ENCODE measurements at regions not wholly inside any gene's neighbourhood (a gene's known extent, or its start where the extent isn't known, plus 50 kb on each side); places are given as distances from the start of the nearest gene placed in this dataset.

DNA sequence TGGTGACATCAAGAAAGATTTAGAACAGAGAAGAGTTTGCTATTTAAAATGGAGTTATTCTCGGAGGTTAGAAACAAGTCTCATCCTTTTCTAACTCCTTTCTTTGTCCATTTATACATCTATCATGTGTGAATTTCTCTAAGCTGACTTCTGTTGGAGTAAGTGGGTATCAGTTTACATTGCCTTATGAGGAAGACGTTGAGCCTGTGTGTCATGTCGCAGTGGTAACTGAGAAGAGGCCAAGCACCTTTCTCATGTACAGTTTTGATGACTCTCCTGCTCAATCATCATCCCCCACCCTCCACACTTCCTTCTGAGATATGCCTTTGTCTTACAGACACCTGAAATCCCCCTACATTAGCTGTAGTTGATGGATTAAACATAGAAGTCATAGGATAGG is 624.8 kb downstream of the LIG4 start:
- no peaks in the 10 kb centered on the region for H3K27me3 Mint-ChIP-seq (ENCODE audit: low read depth)
- H3K4me1 Mint-ChIP-seq: no peaks in the 10 kb centered on the region
- DNase-seq (ENCODE audit: low read depth, low spot score): no peak
- no peaks in the 10 kb centered on the region for H3K9me3 Mint-ChIP-seq
- no peak overlapping the region for H3K4me3 Mint-ChIP-seq
- H3K36me3 Mint-ChIP-seq (ENCODE audit: low read depth): no peaks in the 10 kb centered on the region
- TF ChIP-seq, protein P1, sequence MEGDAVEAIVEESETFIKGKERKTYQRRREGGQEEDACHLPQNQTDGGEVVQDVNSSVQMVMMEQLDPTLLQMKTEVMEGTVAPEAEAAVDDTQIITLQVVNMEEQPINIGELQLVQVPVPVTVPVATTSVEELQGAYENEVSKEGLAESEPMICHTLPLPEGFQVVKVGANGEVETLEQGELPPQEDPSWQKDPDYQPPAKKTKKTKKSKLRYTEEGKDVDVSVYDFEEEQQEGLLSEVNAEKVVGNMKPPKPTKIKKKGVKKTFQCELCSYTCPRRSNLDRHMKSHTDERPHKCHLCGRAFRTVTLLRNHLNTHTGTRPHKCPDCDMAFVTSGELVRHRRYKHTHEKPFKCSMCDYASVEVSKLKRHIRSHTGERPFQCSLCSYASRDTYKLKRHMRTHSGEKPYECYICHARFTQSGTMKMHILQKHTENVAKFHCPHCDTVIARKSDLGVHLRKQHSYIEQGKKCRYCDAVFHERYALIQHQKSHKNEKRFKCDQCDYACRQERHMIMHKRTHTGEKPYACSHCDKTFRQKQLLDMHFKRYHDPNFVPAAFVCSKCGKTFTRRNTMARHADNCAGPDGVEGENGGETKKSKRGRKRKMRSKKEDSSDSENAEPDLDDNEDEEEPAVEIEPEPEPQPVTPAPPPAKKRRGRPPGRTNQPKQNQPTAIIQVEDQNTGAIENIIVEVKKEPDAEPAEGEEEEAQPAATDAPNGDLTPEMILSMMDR (conservative IDR thresholded peaks at IDR 0.05): no peak
- no peak overlapping the region for H3K27ac Mint-ChIP-seq (ENCODE audit: unreplicated experiment)

DNA sequence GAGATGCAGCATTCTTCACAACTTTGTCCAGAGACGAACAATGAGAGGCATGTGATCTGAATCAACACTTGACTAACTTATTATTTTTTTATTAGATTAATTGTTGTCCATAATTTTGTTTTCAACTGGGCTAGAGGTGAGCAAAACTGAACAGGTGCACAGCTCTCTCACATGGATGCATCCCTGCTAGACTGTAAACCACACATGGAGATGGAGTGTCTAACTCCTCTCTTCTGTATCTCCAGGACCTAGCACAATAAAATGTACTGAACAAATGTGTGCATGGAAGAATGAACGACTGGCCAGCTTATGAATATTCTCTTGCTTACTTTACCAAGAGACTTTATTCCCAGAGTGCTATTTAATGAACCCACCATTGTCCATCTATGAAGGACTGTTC is 627.7 kb downstream of the LIG4 start:
- Mint-ChIP-seq H3K9me3 (no peaks in the 10 kb centered on the region), H3K27ac (ENCODE audit: unreplicated experiment) (no peak overlapping the region), H3K4me1 (no peaks in the 10 kb centered on the region), H3K36me3 (ENCODE audit: low read depth) (no peaks in the 10 kb centered on the region), H3K4me3 (no peak overlapping the region), H3K27me3 (ENCODE audit: low read depth) (no peaks in the 10 kb centered on the region)
- no peak for DNase-seq (ENCODE audit: low read depth, low spot score)
- TF ChIP-seq, protein P1 (conservative IDR thresholded peaks at IDR 0.05): no peak

DNA sequence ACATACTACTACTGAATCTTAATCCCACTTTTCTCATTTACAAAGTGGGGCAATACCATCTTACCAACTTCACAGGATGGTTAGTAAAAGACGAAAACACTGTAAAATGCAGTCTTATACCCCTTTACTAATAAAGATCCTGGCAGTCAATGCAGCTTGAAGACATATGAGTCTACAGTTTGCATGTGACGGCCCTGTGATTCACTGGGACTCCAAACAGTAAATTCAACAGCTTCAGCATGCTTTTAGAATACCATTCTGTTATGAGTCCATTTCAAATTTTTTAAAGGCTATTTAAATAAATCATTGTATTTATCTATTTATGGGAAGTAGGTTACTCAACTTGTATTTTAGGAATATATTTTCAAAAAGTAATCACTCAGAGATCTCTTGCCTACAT is 629.1 kb downstream of the LIG4 start:
- TF ChIP-seq, protein P1 (conservative IDR thresholded peaks at IDR 0.05): no peak
- no peak for DNase-seq (ENCODE audit: low read depth, low spot score)
- H3K27ac Mint-ChIP-seq (ENCODE audit: unreplicated experiment): no peak overlapping the region
- no peaks in the 10 kb centered on the region for H3K9me3 Mint-ChIP-seq
- no peaks in the 10 kb centered on the region for H3K36me3 Mint-ChIP-seq (ENCODE audit: low read depth)
- peaks cover under 1% of the 10 kb centered on the region for H3K4me1 Mint-ChIP-seq
- no peaks in the 10 kb centered on the region for H3K27me3 Mint-ChIP-seq (ENCODE audit: low read depth)
- H3K4me3 Mint-ChIP-seq: no peak overlapping the region

DNA sequence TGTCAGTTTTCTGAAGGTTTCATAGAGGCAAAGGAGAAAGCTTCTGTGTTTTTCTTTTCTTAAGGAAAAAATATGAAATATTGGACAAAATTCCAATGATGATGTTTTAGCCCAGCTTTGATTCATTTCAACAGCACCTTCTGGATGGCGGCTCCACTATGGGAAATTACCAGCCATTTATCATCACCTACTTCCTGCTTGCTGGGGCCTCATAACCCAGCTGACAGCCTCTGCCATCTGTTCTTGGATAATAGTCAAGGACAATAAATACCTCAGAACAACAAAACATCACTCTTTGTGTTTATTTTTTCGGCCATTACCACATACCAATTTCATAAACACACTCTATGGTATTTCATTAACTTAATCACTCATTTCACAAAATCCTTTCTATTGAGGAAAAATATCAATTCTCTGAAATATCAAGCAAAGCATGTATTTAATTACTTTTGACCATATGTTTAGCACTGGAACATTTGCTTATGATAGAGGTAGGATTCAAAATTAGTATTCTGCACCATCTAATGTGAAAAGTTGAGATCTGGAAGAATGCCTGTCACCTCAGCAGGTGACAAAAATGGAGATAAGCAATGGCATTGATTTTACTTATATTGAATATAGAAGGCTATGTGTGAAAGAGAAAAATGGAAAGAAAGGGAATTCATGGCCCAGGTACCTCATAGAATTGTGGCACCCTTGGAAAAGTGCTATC is 629.7 kb downstream of the LIG4 start:
- no peak for DNase-seq (ENCODE audit: low read depth, low spot score)
- no peaks in the 10 kb centered on the region for H3K9me3 Mint-ChIP-seq
- no peaks in the 10 kb centered on the region for H3K27me3 Mint-ChIP-seq (ENCODE audit: low read depth)
- TF ChIP-seq, protein P1 (conservative IDR thresholded peaks at IDR 0.05): no peak
- no peak overlapping the region for H3K4me3 Mint-ChIP-seq
- no peaks in the 10 kb centered on the region for H3K36me3 Mint-ChIP-seq (ENCODE audit: low read depth)
- H3K4me1 Mint-ChIP-seq: peaks cover 6% of the 10 kb centered on the region
- no peak overlapping the region for H3K27ac Mint-ChIP-seq (ENCODE audit: unreplicated experiment)

DNA sequence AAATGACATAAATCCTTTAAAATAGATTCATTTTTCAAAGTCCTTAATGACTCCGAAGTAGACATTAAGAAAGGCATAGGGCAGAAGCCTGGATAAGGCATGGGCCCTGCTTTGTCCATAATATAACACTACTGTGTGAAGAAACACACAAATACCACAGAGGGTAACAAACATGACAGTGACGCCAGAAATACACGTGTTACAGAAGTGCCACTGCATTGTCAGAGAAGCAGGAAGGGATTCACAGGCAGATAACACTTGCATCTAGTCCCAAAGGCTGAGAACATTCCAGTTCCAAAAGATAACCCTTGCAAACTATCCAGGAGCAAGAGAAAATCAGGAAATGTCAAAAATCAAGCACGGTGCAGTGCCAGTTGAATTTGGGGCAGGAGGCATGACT is 633.2 kb downstream of the LIG4 start:
- Mint-ChIP-seq H3K27me3 (ENCODE audit: low read depth) (no peaks in the 10 kb centered on the region), H3K36me3 (ENCODE audit: low read depth) (peaks cover 2% of the 10 kb centered on the region), H3K27ac (ENCODE audit: unreplicated experiment) (no peak overlapping the region), H3K9me3 (peaks cover 6% of the 10 kb centered on the region), H3K4me1 (peaks cover 8% of the 10 kb centered on the region), H3K4me3 (no peak overlapping the region)
- TF ChIP-seq, protein P1 (conservative IDR thresholded peaks at IDR 0.05): no peak
- DNase-seq (ENCODE audit: low read depth, low spot score): no peak

Measured in neural crest cell (in vitro differentiated cells).